ENCODE measurements at regions not wholly inside any gene's neighbourhood (a gene's known extent, or its start where the extent isn't known, plus 50 kb on each side); places are given as distances from the start of the nearest gene placed in this dataset.

DNA sequence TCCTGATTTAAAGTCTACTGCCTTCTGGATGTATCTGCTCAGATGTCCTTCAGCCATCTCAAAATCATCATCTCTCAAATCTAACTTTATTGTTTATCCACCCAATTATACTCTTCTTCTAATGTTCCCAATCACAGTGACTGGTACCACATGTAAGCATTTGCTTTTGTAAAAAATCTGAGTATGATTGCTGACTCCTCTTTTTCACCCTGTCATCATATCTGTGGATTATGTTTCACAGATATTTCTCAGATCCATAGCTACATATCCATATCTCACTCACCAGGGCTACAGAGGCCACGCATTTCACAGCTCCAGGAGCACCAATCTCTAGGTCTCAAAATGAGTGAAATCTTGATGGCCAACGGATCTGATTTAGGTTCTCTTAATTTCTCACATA, 76.1 kb downstream of the DHRS2 start:
- H3K4me1 ChIP-seq, result no peaks in the 10 kb centered on the region
- no peaks in the 10 kb centered on the region for H3K36me3 ChIP-seq
- no peak overlapping the region for H3K4me3 ChIP-seq
- no peaks in the 10 kb centered on the region for H4K20me1 ChIP-seq
- H3K9ac ChIP-seq, result no peak overlapping the region
- H3K9me3 ChIP-seq (replicated peaks in 1 of 11), result peaks cover 10 to 24% (median 20%) of the 10 kb centered on the region in 11 experiments
- H3K4me2 ChIP-seq, result no peak overlapping the region
- H3K27ac ChIP-seq, result no peak overlapping the region
- TF ChIP-seq Cebpa-rat (IDR thresholded peaks at IDR 0.05), result no peak
- no peaks in the 10 kb centered on the region for H3K27me3 ChIP-seq

DNA sequence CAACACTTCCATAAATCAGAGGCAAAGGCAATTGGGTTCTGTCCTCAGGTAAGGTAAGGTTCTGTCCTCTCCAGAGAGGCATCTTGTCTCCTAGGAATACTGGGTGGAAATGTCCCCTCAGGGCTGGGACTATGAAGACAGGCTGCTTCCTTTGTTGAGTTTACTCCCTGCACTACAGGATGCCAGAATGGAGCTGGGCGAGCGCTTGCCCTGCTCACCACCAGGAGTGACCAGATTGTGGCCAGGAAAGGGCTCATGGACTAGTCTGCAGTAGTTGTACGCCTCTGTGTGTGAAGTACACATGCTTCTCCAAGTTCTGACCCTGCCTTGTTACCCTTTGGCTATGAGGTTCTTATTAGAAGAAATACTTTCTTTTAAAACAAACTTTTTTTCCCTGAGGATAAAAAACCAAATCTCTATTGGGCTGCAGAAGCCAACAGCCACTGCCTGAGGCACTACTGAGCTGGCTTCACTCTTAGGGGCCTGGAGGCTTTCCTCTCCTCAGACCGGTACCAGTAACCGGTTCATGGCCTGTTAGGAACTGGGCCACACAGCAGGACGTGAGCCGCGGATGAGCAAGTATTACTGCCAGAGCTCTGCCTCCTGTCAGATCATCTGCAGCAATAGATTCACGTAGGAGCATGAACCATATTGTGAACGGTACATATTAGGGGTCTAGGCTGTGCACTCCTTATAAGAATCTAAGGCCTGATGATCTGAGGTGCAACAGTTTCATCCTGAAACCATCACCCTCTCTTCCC, 83.2 kb downstream of the DHRS2 start:
- Histone ChIP-seq H4K20me1 (no peaks in the 10 kb centered on the region), H3K9me3 (replicated peaks in 1 of 11) (peaks cover 0 to 4% (median 0%) of the 10 kb centered on the region in 11 experiments; a peak in 1 of 22 replicates), H3K9ac (no peak overlapping the region), H3K4me3 (no peak overlapping the region), H3K27ac (no peak overlapping the region), H3K27me3 (no peaks in the 10 kb centered on the region), H3K36me3 (no peaks in the 10 kb centered on the region), H3K4me1 (no peaks in the 10 kb centered on the region), H3K4me2 (no peak overlapping the region)
- TF ChIP-seq Cebpa-rat (IDR thresholded peaks at IDR 0.05), result no peak

DNA sequence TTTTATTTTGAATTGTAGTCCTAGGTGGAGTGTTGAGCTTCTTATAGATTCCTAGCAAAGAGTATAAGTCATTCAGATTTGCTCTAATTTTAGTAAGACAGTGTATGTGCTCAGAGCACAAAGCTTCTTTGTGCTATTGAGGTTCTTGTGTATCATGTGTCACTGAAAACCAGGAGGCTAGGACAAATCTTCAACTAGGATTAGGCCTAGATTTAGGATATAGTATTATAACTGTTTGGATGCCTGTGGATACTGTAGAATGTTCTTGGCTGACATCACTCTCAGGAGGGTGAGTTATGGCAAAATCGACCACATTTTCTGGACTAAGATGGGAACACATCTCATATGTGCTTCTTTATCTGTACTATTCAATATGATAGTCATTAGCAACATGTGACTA, 86.5 kb downstream of the DHRS2 start:
- no peaks in the 10 kb centered on the region for H3K27me3 ChIP-seq
- no peak for TF ChIP-seq Cebpa-rat (IDR thresholded peaks at IDR 0.05)
- H3K9ac ChIP-seq, result no peak overlapping the region
- H3K4me2 ChIP-seq, result no peak overlapping the region
- H3K4me3 ChIP-seq, result no peak overlapping the region
- H4K20me1 ChIP-seq, result no peaks in the 10 kb centered on the region
- no peaks in the 10 kb centered on the region for H3K36me3 ChIP-seq
- no peaks in the 10 kb centered on the region for H3K9me3 ChIP-seq (replicated peaks in 1 of 11)
- H3K27ac ChIP-seq, result no peak overlapping the region
- no peaks in the 10 kb centered on the region for H3K4me1 ChIP-seq

DNA sequence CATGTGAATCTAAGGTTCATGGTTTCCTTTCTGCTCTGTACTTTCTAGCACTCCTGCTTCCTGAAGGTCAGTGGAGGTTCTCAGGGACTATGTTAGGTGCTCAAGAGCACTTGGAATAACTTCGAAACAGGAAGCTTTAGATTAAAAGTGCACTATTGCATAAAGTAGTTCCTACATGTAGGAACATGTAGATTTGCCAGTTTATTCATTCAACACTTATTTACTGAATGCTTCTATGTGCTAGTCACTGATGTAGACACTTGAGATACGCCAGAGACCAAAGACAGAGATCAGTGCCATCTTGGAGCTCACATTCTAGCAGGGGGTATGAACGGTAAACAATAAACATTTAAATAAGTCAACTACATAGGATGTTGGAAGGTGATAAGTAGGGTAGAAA, 87.7 kb downstream of the DHRS2 start:
- no peaks in the 10 kb centered on the region for H4K20me1 ChIP-seq
- H3K27me3 ChIP-seq, result no peaks in the 10 kb centered on the region
- H3K4me1 ChIP-seq, result no peaks in the 10 kb centered on the region
- H3K9ac ChIP-seq, result no peak overlapping the region
- no peaks in the 10 kb centered on the region for H3K36me3 ChIP-seq
- H3K27ac ChIP-seq, result no peak overlapping the region
- no peaks in the 10 kb centered on the region for H3K9me3 ChIP-seq (replicated peaks in 1 of 11)
- no peak for TF ChIP-seq Cebpa-rat (IDR thresholded peaks at IDR 0.05)
- H3K4me3 ChIP-seq, result no peak overlapping the region
- no peak overlapping the region for H3K4me2 ChIP-seq

DNA sequence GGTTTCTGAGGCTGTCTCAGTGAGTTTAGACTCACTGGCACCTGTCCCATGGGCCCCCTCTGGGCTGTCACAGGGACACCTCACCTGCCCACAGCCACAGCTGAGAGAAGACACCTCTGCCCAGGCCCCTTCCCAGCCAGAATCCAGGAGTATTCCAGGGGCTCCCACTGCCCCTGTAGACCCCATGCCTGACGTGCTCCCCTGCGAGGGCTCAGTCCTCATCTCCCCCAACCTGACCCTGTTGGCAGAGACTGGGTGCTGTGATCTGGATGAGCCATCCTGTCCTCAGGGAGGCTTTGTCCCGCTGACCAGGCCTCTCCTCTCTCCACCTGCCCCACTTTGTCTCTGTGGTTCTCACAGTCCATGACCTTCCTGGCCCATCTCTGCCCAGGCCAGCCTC, 89.4 kb downstream of the DHRS2 start:
- no peaks in the 10 kb centered on the region for H3K36me3 ChIP-seq
- no peak overlapping the region for H3K27ac ChIP-seq
- no peak overlapping the region for H3K4me3 ChIP-seq
- H3K4me1 ChIP-seq, result no peaks in the 10 kb centered on the region
- H3K4me2 ChIP-seq, result no peak overlapping the region
- no peaks in the 10 kb centered on the region for H3K9me3 ChIP-seq (replicated peaks in 1 of 11)
- TF ChIP-seq Cebpa-rat (IDR thresholded peaks at IDR 0.05), result no peak
- no peaks in the 10 kb centered on the region for H4K20me1 ChIP-seq
- no peak overlapping the region for H3K9ac ChIP-seq
- H3K27me3 ChIP-seq, result no peaks in the 10 kb centered on the region

DNA sequence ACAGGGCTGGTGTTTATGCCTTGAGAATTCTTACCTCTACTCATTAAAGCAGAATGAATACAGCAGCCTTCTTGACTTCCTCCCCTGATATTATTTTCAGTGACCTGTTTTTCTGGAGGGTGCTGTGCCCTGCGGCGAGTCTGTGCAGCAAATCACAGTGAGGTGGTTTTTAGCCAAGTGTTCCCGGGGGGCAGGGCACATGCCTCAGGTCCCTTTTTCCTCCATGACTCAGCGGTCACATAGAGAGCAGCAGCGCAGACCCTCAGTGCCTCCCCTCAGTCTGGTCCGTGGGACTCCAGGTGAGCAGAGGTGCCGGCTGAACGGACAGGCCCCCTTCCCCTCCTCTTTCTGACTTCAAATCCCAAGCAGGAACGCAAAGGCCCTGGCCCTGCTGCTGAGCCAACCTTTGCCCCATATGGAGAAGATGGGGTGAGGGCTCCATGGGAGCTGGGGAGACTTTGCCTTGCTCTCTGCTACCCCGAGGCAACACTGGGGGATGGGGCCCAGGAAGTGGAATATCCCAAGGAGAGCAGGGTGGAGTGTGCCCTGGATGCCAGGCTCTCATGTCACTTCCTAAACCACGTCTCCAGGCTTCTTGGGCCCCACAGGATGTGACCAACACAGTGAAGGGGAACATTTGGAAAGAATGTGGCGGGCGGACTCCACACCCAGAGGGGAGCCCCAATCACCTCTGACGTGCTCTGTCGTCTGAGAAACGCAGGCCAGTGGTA, 90.0 kb downstream of the DHRS2 start:
- H4K20me1 ChIP-seq, result no peaks in the 10 kb centered on the region
- H3K9ac ChIP-seq, result no peak overlapping the region
- H3K4me1 ChIP-seq, result no peaks in the 10 kb centered on the region
- H3K36me3 ChIP-seq, result no peaks in the 10 kb centered on the region
- H3K27ac ChIP-seq, result no peak overlapping the region
- no peaks in the 10 kb centered on the region for H3K9me3 ChIP-seq (replicated peaks in 1 of 11)
- H3K4me3 ChIP-seq, result no peak overlapping the region
- H3K27me3 ChIP-seq, result no peaks in the 10 kb centered on the region
- no peak overlapping the region for H3K4me2 ChIP-seq
- no peak for TF ChIP-seq Cebpa-rat (IDR thresholded peaks at IDR 0.05)

DNA sequence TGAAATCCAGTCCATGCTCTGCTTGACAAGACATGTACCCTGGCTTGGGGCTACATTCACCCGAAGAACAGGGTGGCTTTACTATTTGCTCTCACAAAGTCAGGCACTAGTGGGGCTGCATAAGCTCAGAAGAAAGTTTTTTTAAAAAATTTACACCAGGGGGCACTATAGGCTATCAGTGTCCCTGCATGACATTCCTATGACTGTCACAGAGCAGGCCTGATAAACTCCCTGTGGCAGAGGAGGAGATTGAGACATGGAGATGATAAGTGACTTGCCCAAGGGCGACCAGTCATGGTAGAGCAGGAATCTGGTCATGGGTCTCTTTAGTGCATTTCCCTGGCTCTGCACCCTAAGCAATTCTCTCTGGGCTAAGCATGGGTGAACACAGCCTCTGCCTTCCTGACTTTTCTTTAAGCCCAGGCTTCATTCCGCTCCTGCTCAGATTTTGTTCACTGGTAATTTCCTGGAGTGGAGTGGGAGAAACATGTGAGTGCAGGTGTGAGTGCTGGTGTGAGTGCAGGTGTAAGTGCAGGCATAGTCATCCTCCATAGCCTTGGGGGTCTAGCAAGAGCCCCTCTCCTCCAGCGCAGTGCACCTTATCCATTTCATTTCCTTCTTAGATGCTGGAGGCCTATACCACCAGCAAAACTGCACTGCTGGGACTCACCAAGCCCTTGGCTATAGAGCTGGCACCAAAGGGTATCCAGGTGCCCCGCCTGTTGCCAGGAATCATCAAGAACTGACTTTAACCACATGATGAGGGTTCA, 91.6 kb downstream of the DHRS2 start:
- Histone ChIP-seq H3K4me2 (no peak overlapping the region), H3K9me3 (replicated peaks in 1 of 11) (no peaks in the 10 kb centered on the region), H3K36me3 (no peaks in the 10 kb centered on the region), H3K27ac (no peak overlapping the region), H3K4me1 (no peaks in the 10 kb centered on the region), H4K20me1 (no peaks in the 10 kb centered on the region), H3K9ac (no peak overlapping the region), H3K27me3 (no peaks in the 10 kb centered on the region), H3K4me3 (no peak overlapping the region)
- TF ChIP-seq Cebpa-rat (IDR thresholded peaks at IDR 0.05), result no peak

DNA sequence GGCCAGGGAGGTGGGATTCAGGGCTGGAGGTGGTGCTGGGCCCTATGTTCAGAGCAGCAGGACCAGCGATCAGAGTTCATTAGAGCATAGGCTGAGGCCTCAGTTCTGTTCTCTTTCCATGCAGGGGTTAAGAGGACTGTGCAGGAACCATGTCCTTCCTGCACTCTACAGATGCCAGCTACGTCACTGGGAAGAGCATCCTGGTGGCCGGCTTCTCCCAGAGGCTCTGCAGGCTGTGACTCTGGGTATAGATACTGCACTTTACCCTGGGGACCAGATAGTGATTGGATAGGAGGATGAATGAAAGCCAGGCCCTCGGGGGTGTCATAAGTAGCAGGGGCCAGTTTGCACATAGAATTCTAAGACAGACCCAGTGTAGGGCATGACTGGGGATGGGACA, 92.6 kb downstream of the DHRS2 start:
- no peaks in the 10 kb centered on the region for H3K36me3 ChIP-seq
- TF ChIP-seq Cebpa-rat (IDR thresholded peaks at IDR 0.05), result no peak

DNA sequence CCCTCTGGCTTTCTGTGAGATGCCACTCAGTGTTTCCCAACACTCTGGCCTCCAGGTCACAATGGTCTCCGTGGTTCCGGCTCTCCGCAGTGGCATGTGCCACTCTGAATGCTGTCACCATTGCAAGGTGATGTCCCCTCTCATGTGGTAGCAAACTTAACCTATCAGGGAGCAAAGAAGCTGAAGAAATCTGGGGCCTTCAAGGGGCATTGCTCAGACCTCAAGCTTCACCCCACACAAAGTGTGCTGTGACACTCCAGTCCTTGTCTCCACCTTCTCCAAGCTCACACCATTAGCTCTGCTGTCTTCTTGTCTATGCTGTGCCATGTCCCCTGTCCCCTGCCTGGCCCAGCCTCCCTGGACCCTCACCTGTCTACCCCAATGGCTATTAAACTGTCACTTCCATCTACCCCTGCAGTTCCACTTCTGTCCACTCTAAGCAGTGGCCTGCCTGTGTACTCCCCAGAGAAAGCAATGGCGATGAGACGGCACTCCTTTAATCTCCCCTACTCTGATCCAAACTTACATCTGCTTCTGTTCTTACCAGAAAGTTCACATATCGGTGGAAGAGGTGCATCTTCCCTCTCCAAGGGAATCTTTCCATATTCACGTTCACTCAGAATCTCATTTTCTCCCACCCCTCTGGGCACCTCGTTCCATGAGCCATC, 93.7 kb downstream of the DHRS2 start:
- no peaks in the 10 kb centered on the region for H3K27me3 ChIP-seq
- H3K9ac ChIP-seq, result no peak overlapping the region
- no peaks in the 10 kb centered on the region for H3K36me3 ChIP-seq
- TF ChIP-seq Cebpa-rat (IDR thresholded peaks at IDR 0.05), result no peak
- H3K4me2 ChIP-seq, result no peak overlapping the region
- no peaks in the 10 kb centered on the region for H3K4me1 ChIP-seq
- H3K27ac ChIP-seq, result no peak overlapping the region
- peaks cover 0 to 12% (median 0%) of the 10 kb centered on the region in 11 experiments; a peak in 3 of 22 replicates for H3K9me3 ChIP-seq (replicated peaks in 1 of 11)
- H3K4me3 ChIP-seq, result no peak overlapping the region
- H4K20me1 ChIP-seq, result no peaks in the 10 kb centered on the region

More for the DNA sequence above, 92.6 kb downstream of the DHRS2 start:
- no peak overlapping the region for H3K4me2 ChIP-seq
- no peaks in the 10 kb centered on the region for H3K27me3 ChIP-seq
- H3K4me1 ChIP-seq, result no peaks in the 10 kb centered on the region
- no peak overlapping the region for H3K9ac ChIP-seq
- no peak overlapping the region for H3K27ac ChIP-seq
- H3K9me3 ChIP-seq (replicated peaks in 1 of 11), result 0 out of 22 replicates have a peak, but pooled peaks cover 0 to 1% (median 0%) of the 10 kb centered on the region in 11 experiments
- no peaks in the 10 kb centered on the region for H4K20me1 ChIP-seq
- H3K4me3 ChIP-seq, result no peak overlapping the region
